Neural cell (in vitro differentiated cells): ENCODE measurements at regions not wholly inside any gene's neighbourhood (a gene's known extent, or its start where the extent isn't known, plus 50 kb on each side); places are given as distances from the start of the nearest gene placed in this dataset.

Source experiments
- CTCF ChIP-seq: fragments of 450-650 bp; IDR thresholded peaks from 2 replicates; pipeline ENCODE4 v1.5.1; 2014; ENCODE audit warnings: antibody characterized with exemption, mild to moderate bottlenecking, moderate library complexity; ENCODE audit not compliant: poor library complexity, severe bottlenecking
- EZH2 ChIP-seq: fragments of 200-600, 300-800 bp; shearing (Covaris generic), sonication (generic); IDR thresholded peaks from 2 replicates; pipeline ENCODE4 v1.6.1; 2014; ENCODE audit warnings: antibody characterized with exemption, low read length, borderline replicate concordance, mild to moderate bottlenecking; ENCODE audit not compliant: insufficient read depth, poor library complexity, severe bottlenecking
- POLR2AphosphoS5 ChIP-seq: IDR thresholded peaks from 2 replicates; pipeline ENCODE4 v1.6.1; 2012
- SMC3 ChIP-seq: fragments of 450-650 bp; conservative IDR thresholded peaks from 2 replicates; pipeline ENCODE4 v1.6.1; 2014; ENCODE audit warnings: antibody characterized with exemption, mild to moderate bottlenecking, moderate library complexity; ENCODE audit not compliant: poor library complexity
- TAF1 ChIP-seq: IDR thresholded peaks from 2 replicates; pipeline ENCODE4 v1.6.1; 2012; ENCODE audit warnings: low read depth

GRCh38 chr20:22429175-22430153 lies 154.9 kb downstream of the FOXA2 start:
- TF ChIP-seq CTCF (no peak), TAF1 (no peak), SMC3 (no peak), POLR2AphosphoS5 (no peak), EZH2 (no peak)
